Osteocyte (in vitro differentiated cells): ENCODE measurements at regions not wholly inside any gene's neighbourhood (a gene's known extent, or its start where the extent isn't known, plus 50 kb on each side); places are given as distances from the start of the nearest gene placed in this dataset.

Experiments used
- DNase-seq: peaks from one replicate; pipeline ENCODE4 v3.0.0; 2021; ENCODE audit warnings: mixed read lengths; ENCODE audit not compliant: unreplicated experiment; ENCODE audit errors: extremely low spot score
- H3K27ac Mint-ChIP-seq: one replicate; pipeline ENCODE4 v1.8.0; 2021; ENCODE audit warnings: mild to moderate bottlenecking, mixed read lengths; ENCODE audit not compliant: unreplicated experiment
- H3K27me3 Mint-ChIP-seq: one replicate; pipeline ENCODE4 v1.8.0; 2021; ENCODE audit warnings: mixed read lengths; ENCODE audit not compliant: unreplicated experiment
- H3K36me3 Mint-ChIP-seq: one replicate; pipeline ENCODE4 v1.8.0; 2021; ENCODE audit warnings: mixed read lengths; ENCODE audit not compliant: unreplicated experiment
- H3K4me1 Mint-ChIP-seq: one replicate; pipeline ENCODE4 v1.8.0; 2021; ENCODE audit warnings: mixed read lengths; ENCODE audit not compliant: unreplicated experiment
- H3K4me3 Mint-ChIP-seq: one replicate; pipeline ENCODE4 v1.8.0; 2021; ENCODE audit warnings: mild to moderate bottlenecking, moderate library complexity, mixed read lengths; ENCODE audit not compliant: unreplicated experiment
- H3K9me3 Mint-ChIP-seq: one replicate; pipeline ENCODE4 v1.8.0; 2021; ENCODE audit warnings: mixed read lengths; ENCODE audit not compliant: unreplicated experiment
- CTCF ChIP-seq: fragments of 200-600 bp; sonication (generic); IDR thresholded peaks from 2 replicates; pipeline ENCODE4 v1.5.0; 2021; ENCODE audit warnings: antibody characterized with exemption, mild to moderate bottlenecking, moderate library complexity

GRCh38 chr21:35421221-35421620, 372.1 kb upstream of the RUNX1 start:
- H3K27me3 Mint-ChIP-seq, result no peaks in the 10 kb centered on the region
- H3K36me3 Mint-ChIP-seq, result peaks cover 2% of the 10 kb centered on the region
- H3K9me3 Mint-ChIP-seq, result peaks cover 17% of the 10 kb centered on the region
- no peak for TF ChIP-seq CTCF
- DNase-seq, result no peak
- H3K4me3 Mint-ChIP-seq, result no peak overlapping the region
- H3K27ac Mint-ChIP-seq, result no peak overlapping the region
- H3K4me1 Mint-ChIP-seq, result peaks cover 3% of the 10 kb centered on the region

GRCh38 chr21:35420656-35421055, 371.6 kb upstream of the RUNX1 start:
- DNase-seq, result no peak
- Mint-ChIP-seq H3K27me3 (no peaks in the 10 kb centered on the region), H3K36me3 (peaks cover 2% of the 10 kb centered on the region), H3K4me1 (peaks cover 3% of the 10 kb centered on the region), H3K9me3 (peaks cover 17% of the 10 kb centered on the region), H3K4me3 (no peak overlapping the region), H3K27ac (no peak overlapping the region)
- no peak for TF ChIP-seq CTCF

- Mint-ChIP-seq H3K36me3 (peaks cover 2% of the 10 kb centered on the region), H3K4me3 (no peak overlapping the region), H3K9me3 (peaks cover 17% of the 10 kb centered on the region), H3K27me3 (no peaks in the 10 kb centered on the region), H3K27ac (no peak overlapping the region), H3K4me1 (peaks cover 20% of the 10 kb centered on the region)
- no peak for TF ChIP-seq CTCF
- DNase-seq, result no peak
Measured at GRCh38 chr21:35417762-35418161, 368.7 kb upstream of the RUNX1 start.

GRCh38 chr21:35416866-35417489, 367.9 kb upstream of the RUNX1 start:
- Mint-ChIP-seq H3K9me3 (peaks cover 12% of the 10 kb centered on the region), H3K27ac (no peak overlapping the region), H3K4me1 (peaks cover 20% of the 10 kb centered on the region), H3K27me3 (no peaks in the 10 kb centered on the region), H3K36me3 (peaks cover 2% of the 10 kb centered on the region), H3K4me3 (no peak overlapping the region)
- DNase-seq, result no peak
- TF ChIP-seq CTCF, result no peak

- H3K9me3 Mint-ChIP-seq, result no peaks in the 10 kb centered on the region
- H3K36me3 Mint-ChIP-seq, result no peaks in the 10 kb centered on the region
- H3K27ac Mint-ChIP-seq, result peak overlapping the region; percentile 16
- H3K4me3 Mint-ChIP-seq, result no peak overlapping the region
- no peak for DNase-seq
- no peaks in the 10 kb centered on the region for H3K27me3 Mint-ChIP-seq
- H3K4me1 Mint-ChIP-seq, result peaks cover 20% of the 10 kb centered on the region
- TF ChIP-seq CTCF, result no peak
Measured at GRCh38 chr21:35414507-35415139, 365.5 kb upstream of the RUNX1 start.
